Urinary bladder (tissue), 3 donors: ENCODE measurements at regions not wholly inside any gene's neighbourhood (a gene's known extent, or its start where the extent isn't known, plus 50 kb on each side); places are given as distances from the start of the nearest gene placed in this dataset.

Experiments
- DNase-seq: peaks from one replicate; pipeline ENCODE4 v3.0.0-alpha.2; 2015; ENCODE audit errors: extremely low spot score
- H3K27ac ChIP-seq: one replicate; pipeline ENCODE4 v1.5.1; 2013; ENCODE audit warnings: low read depth, mild to moderate bottlenecking, moderate library complexity
- H3K36me3 ChIP-seq: one replicate; pipeline ENCODE4 v1.6.1; 2013; ENCODE audit warnings: mild to moderate bottlenecking, moderate library complexity; ENCODE audit not compliant: insufficient read depth
- H3K4me1 ChIP-seq: one replicate; pipeline ENCODE4 v1.6.1; 2013; ENCODE audit warnings: mild to moderate bottlenecking, moderate library complexity; ENCODE audit not compliant: insufficient read depth
- H3K4me3 ChIP-seq: one replicate; pipeline ENCODE4 v1.5.1; 2013; ENCODE audit warnings: low read depth, low read length
- WGBS: extraction: QIAGEN DNeasy Blood & Tissue Kit; methylation state at CpG from one replicate; pipeline ENCODE4 v1.1.7; 2013; 5-methylcytosine and 5-hydroxymethylcytosine counted together
- donor health status: healthy with polysubstance abuse.
- donor health status: healthy.

- DNase-seq, result no peak
- Histone ChIP-seq H3K4me3 (no peak overlapping the region), H3K36me3 (no peaks in the 10 kb centered on the region), H3K27ac (no peak overlapping the region), H3K4me1 (no peaks in the 10 kb centered on the region)
- 47% methylated on average over 12 of the region's 12 CpGs for WGBS
Measured at GRCh38 chr11:119537306-119538253, 114.6 kb upstream of the THY1 start.

DNA sequence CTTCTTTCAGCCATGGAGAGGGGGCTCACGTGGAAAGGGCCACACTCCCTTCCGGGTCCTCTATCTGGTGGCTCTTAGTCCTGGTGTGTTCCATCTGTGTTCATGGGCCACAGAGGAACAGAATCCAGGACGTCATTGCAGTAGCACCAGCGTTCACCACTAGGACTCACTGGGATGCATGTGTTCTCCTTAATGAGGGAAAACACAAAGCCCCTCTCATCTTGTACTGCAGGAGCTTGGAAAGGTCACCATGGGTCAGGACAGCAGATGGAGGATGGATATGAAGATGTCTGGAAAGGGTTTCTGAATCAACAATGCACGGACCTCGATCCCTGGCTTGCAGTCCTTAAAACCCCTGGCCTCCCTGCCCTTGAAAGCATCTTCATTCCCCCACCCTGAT lies 113.8 kb upstream of the THY1 start:
- Histone ChIP-seq H3K27ac (no peak overlapping the region), H3K4me3 (no peak overlapping the region), H3K4me1 (no peaks in the 10 kb centered on the region), H3K36me3 (no peaks in the 10 kb centered on the region)
- WGBS, result 74% methylated on average over 6 of the region's 6 CpGs
- DNase-seq, result no peak

DNA sequence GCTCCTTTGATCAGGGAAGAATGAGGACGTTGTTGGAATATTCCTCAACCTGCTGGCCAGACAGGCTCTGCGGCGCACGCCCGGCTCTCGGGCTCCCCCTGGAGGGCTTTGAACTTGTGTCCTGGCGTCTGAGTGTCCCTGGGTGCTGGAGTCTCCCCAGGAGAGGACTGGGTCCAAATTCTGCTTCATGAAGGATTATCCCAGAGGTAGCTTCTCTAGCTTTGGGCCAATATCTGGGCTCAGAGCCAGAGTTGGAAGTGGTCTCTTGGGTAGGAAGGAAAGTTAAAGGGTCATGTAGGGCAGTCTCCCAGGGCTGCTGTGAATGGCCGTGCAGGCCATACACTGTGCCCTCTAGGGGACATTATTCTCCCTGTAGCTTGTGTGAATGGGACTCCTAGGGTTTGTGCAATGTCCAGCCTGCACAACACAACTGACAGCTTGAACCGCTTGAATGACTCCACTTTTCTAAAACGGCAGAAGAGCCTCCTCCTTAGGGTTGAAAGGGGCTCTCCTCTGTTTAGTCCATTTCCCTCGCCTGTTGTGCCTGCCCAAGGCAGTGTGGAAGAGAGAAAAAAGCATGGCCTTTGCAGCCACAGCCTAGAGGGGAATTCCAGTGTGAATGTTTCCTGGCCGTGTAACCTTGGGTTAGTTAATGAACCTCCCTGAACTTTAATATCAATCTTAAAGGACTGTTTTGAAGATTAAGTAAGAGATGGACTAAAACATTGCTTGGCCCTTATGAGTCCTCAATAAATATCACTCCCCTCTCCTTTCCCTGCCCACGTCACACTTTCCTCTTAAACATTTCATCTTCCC lies 111.2 kb upstream of the THY1 start:
- Histone ChIP-seq H3K27ac (no peak overlapping the region), H3K36me3 (no peaks in the 10 kb centered on the region), H3K4me1 (no peaks in the 10 kb centered on the region), H3K4me3 (no peak overlapping the region)
- 29% methylated on average over 13 of the region's 13 CpGs for WGBS
- DNase-seq, result no peak

DNA sequence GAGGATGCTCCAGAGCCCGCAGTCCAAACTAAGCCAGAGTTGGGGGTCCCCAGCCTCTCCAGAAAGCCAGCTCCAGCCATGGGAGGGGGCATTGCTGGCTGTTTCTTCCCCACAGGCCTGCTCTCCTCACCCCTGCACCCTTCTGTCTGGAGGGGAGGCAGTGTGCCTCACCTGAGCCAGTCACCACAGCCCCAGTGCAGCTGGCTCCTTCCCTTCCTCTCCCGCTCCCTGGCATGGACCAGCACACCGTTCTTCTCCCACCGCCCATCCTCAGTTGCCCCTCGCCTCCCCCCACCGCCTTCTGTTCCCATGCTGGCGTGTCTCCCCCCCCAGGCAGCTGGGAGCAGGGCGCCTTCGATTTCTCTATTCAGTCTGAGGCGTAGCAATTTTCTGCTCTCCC lies 110.5 kb upstream of the THY1 start:
- H3K27ac ChIP-seq, result no peak overlapping the region
- WGBS, result 61% methylated on average over 10 of the region's 10 CpGs
- no peak for DNase-seq

GRCh38 chr11:119532551-119532950 lies 109.6 kb upstream of the THY1 start:
- no peaks in the 10 kb centered on the region for H3K4me1 ChIP-seq
- WGBS, result 87% methylated on average over 2 of the region's 2 CpGs
- no peak for DNase-seq
- H3K4me3 ChIP-seq, result no peak overlapping the region
- H3K27ac ChIP-seq, result no peak overlapping the region
- H3K36me3 ChIP-seq, result no peaks in the 10 kb centered on the region

More for the DNA sequence above, 110.5 kb upstream of the THY1 start:
- Histone ChIP-seq H3K4me3 (no peak overlapping the region), H3K36me3 (no peaks in the 10 kb centered on the region), H3K4me1 (no peaks in the 10 kb centered on the region)

- Histone ChIP-seq H3K27ac (no peak overlapping the region), H3K4me3 (no peak overlapping the region), H3K36me3 (no peaks in the 10 kb centered on the region), H3K4me1 (no peaks in the 10 kb centered on the region)
- no peak for DNase-seq
- 81% methylated on average over 8 of the region's 8 CpGs for WGBS
Measured at GRCh38 chr11:119531623-119532022, 108.7 kb upstream of the THY1 start.

- H3K27ac ChIP-seq, result no peak overlapping the region
- no peaks in the 10 kb centered on the region for H3K36me3 ChIP-seq
- H3K4me1 ChIP-seq, result no peaks in the 10 kb centered on the region
- no peak for DNase-seq
- 69% methylated on average over 3 of the region's 3 CpGs for WGBS
- no peak overlapping the region for H3K4me3 ChIP-seq
Measured at GRCh38 chr11:119531056-119531455, 108.1 kb upstream of the THY1 start.

DNA sequence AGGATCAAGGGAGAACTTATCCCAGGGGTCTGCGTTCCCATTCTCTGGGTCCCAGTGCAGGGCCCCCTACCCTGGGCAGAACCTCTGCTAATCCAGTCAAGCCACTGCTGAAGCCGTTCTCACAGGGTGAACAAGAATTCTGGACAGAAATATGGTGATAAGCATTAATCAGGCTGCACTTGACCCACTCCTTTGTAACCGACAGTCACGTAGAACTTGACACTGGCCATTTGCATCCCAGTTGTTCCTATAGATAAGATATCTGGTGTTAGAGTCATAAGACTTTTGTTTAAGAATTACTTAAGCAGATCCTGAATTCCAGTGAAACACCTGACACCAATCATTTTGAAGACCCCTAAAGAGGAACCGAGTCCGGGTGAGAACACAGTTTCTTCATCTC lies 107.5 kb upstream of the THY1 start:
- WGBS, result 57% methylated on average over 6 of the region's 6 CpGs
- no peak for DNase-seq
- Histone ChIP-seq H3K4me1 (no peaks in the 10 kb centered on the region), H3K36me3 (no peaks in the 10 kb centered on the region), H3K4me3 (no peak overlapping the region), H3K27ac (no peak overlapping the region)

DNA sequence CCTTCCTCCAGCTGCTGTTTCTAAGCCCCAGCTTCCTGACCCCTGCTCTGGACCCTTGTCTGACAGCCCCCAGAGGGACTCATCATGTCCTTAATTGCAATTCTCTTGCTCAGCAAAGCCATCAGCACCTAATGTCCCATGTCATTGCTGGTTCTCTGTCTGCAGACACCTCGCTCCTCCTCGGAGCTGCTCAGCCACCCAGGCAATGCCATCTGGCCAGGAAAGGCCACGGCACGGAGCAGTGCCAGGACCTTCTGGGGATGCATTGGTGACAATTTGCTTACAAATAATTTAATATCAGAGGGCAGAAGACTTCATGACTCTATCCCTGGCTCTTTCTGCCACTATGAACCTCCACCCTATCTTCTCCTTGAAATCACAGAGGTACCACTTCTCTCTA lies 107.0 kb upstream of the THY1 start:
- 52% methylated on average over 4 of the region's 4 CpGs for WGBS
- H3K36me3 ChIP-seq, result no peaks in the 10 kb centered on the region
- H3K27ac ChIP-seq, result no peak overlapping the region
- no peaks in the 10 kb centered on the region for H3K4me1 ChIP-seq
- H3K4me3 ChIP-seq, result no peak overlapping the region
- no peak for DNase-seq

DNA sequence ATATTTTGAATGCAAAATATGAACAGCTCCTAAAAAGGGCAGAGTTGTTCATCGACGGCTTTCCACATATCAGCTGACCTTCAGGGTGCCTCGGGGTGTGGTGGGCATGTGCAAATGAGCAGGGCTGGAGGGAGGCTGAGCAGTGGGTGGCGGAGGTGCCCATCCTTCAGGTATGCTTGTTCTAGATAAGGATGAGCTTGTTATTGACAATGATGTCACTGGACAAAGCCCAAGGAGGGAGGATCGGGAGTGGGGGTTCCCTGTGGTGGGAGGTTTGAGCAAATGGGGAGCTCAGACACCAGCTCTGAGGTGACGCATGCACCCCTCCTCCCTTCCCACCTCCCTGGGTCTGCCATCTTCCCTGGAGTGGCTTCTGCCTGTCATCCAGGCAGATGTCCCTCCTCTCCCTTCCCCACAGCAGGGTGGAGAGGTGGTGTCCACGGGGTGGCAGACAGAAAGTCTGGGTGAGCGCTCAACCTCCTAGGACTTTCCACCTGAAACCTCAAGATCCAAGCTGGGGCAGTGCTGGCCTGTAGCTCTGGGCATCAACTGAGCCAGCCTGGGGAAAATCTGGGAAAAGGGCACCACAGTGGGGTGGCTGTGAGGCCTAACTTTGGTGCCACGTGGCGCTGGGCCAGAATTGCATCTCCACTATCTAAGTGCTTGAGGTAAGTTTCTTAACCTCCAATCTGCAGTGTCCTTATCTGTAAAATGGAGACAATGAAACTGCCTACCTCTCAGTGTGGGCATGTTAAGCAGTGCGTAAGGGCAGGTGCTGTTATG lies 106.3 kb upstream of the THY1 start:
- Histone ChIP-seq H3K36me3 (no peaks in the 10 kb centered on the region), H3K4me1 (no peaks in the 10 kb centered on the region), H3K27ac (no peak overlapping the region), H3K4me3 (no peak overlapping the region)
- 82% methylated on average over 11 of the region's 11 CpGs for WGBS
- no peak for DNase-seq

GRCh38 chr11:119525867-119526196 lies 102.9 kb upstream of the THY1 start:
- H3K4me3 ChIP-seq, result no peak overlapping the region
- H3K36me3 ChIP-seq, result no peaks in the 10 kb centered on the region
- WGBS, result 91% methylated on average over 5 of the region's 5 CpGs
- H3K4me1 ChIP-seq, result no peaks in the 10 kb centered on the region
- no peak for DNase-seq
- H3K27ac ChIP-seq, result no peak overlapping the region

DNA sequence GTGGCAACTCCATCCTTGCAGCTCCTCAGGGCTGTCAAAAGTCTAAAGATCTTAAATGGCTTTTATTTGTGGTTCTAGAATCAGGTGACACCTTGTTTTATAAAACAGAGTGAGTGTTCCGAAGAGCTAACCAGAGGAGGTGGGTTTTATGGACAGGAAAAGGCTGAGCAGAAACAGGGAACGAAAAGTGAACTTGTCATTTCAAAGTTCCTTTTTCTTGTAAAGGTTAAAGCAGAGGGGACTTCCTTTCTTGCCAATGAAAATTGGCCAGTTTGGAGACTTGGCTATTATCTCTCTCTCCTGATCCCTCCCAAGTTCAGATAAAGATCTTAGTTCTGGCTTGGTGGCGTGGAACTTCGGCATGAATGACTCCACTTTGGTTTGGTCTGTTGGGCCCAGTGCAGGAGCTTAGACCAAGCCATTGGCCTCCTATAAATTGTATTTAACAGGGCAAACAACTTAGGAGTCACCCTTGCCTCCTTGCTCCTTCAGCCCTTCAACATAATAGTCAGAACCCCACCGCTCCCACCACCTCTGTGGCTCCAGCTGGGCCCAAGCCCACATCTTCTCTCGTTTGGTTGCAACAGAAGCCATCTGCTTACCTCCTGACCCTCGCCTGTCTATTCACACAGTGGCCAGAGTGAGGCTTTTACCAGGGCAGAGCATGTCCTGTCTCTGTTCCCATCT lies 102.4 kb upstream of the THY1 start:
- DNase-seq, result no peak
- Histone ChIP-seq H3K27ac (no peak overlapping the region), H3K4me3 (no peak overlapping the region), H3K4me1 (no peaks in the 10 kb centered on the region), H3K36me3 (no peaks in the 10 kb centered on the region)
- 56% methylated on average over 7 of the region's 7 CpGs for WGBS

- H3K4me1 ChIP-seq, result no peaks in the 10 kb centered on the region
- H3K4me3 ChIP-seq, result no peak overlapping the region
- no peak overlapping the region for H3K27ac ChIP-seq
- 80% methylated on average over 12 of the region's 12 CpGs for WGBS
- H3K36me3 ChIP-seq, result no peaks in the 10 kb centered on the region
- no peak for DNase-seq
Measured at GRCh38 chr11:119523539-119524157, 100.7 kb upstream of the THY1 start.
